ENCODE measurements at regions not wholly inside any gene's neighbourhood (a gene's known extent, or its start where the extent isn't known, plus 50 kb on each side); places are given as distances from the start of the nearest gene placed in this dataset.

- TF ChIP-seq, protein P1, sequence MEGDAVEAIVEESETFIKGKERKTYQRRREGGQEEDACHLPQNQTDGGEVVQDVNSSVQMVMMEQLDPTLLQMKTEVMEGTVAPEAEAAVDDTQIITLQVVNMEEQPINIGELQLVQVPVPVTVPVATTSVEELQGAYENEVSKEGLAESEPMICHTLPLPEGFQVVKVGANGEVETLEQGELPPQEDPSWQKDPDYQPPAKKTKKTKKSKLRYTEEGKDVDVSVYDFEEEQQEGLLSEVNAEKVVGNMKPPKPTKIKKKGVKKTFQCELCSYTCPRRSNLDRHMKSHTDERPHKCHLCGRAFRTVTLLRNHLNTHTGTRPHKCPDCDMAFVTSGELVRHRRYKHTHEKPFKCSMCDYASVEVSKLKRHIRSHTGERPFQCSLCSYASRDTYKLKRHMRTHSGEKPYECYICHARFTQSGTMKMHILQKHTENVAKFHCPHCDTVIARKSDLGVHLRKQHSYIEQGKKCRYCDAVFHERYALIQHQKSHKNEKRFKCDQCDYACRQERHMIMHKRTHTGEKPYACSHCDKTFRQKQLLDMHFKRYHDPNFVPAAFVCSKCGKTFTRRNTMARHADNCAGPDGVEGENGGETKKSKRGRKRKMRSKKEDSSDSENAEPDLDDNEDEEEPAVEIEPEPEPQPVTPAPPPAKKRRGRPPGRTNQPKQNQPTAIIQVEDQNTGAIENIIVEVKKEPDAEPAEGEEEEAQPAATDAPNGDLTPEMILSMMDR (IDR thresholded peaks at IDR 0.05; ENCODE audit: borderline replicate concordance, extremely low read depth, low read length, poor library complexity, severe bottlenecking), result no peak
- no peak for TF ChIP-seq EZH2 (IDR thresholded peaks at IDR 0.05; ENCODE audit: borderline replicate concordance, low read depth, low read length, severe bottlenecking)
Observed at GRCh38 chr18:28689588-28689987, 512.7 kb upstream of the CDH2 start.
